Gastrocnemius medialis (tissue), 4 donors: ENCODE measurements at regions not wholly inside any gene's neighbourhood (a gene's known extent, or its start where the extent isn't known, plus 50 kb on each side); places are given as distances from the start of the nearest gene placed in this dataset.
"Not testable (repeated sequence)": the region's sequence is repeated elsewhere in the genome, so short reads cannot be mapped to it uniquely, and the experiment has no call there.

Experiments used
- ATAC-seq, 2 donors: fragments of 150-250 bp; one replicate each; pipeline ENCODE4 v1.9.1; 2016
- DNase-seq, 2 donors: peaks; one replicate each; pipeline ENCODE4 v3.0.0-alpha.2; 2019
- H3K27ac ChIP-seq, 4 donors: fragments of 200-600 bp; sonication (generic); 1 replicate in 1 of 4; 2 replicates in 3 of 4; pipeline ENCODE4 v1.5.1; 2016 to 2018; ENCODE audit warnings: mild to moderate bottlenecking in 2 of 4, moderate library complexity in 1 of 4
- H3K27me3 ChIP-seq, 3 donors: fragments of 200-600 bp; sonication (generic) in 2 of 3; 1 replicate in 1 of 3; 2 replicates in 2 of 3; pipeline versions ENCODE4 v1.5.1 to v1.6.0; 2016 to 2019; ENCODE audit warnings: mild to moderate bottlenecking in 1 of 3, moderate library complexity in 1 of 3
- H3K36me3 ChIP-seq, 2 donors: fragments of 200-600 bp; sonication (generic) in 1 of 2; one replicate each; pipeline ENCODE4 v1.5.1; 2017 to 2018
- H3K4me1 ChIP-seq, 2 donors: fragments of 200-600 bp; sonication (generic) in 1 of 2; one replicate each; pipeline ENCODE4 v1.5.1; 2016 to 2017; ENCODE audit warnings: mild to moderate bottlenecking in 2 of 2
- H3K4me3 ChIP-seq, 4 donors: fragments of 200-600 bp; sonication (generic) in 3 of 4; 1 replicate in 1 of 4; 2 replicates in 3 of 4; pipeline ENCODE4 v1.5.1; 2016 to 2019; ENCODE audit warnings: mild to moderate bottlenecking in 2 of 4
- H3K9me3 ChIP-seq, 3 donors: fragments of 200-600 bp; sonication (generic) in 2 of 3; 1 replicate in 1 of 3; 2 replicates in 2 of 3; pipeline ENCODE4 v1.5.1; 2016 to 2019
- CTCF ChIP-seq, 5 experiments: fragments of 450-650 bp in 3 of 5; fragments of 200-600 bp in 2 of 5; sonication (generic) in 2 of 5; IDR thresholded peaks in 4 of 5; conservative IDR thresholded peaks in 1 of 5; 1 replicate in 4 of 5; 2 replicates in 1 of 5; pipeline ENCODE4 v1.5.1; 2016 to 2019; ENCODE audit warnings: antibody characterized with exemption in 5 of 5, mild to moderate bottlenecking in 3 of 5, moderate library complexity in 3 of 5
- POLR2A ChIP-seq, 2 donors: fragments of 450-650 bp; IDR thresholded peaks; one replicate each; pipeline ENCODE4 v1.6.1; 2017; ENCODE audit warnings: antibody characterized with exemption in 2 of 2, mild to moderate bottlenecking in 2 of 2, moderate library complexity in 2 of 2
- in situ Hi-C, 4 donors: fragments of 200-750 bp; cut with MboI; loops; one replicate each; pipeline versions ENCODE4 v1.15.0 to v1.8.0; 2017; ENCODE audit warnings: low sequenced_read_pairs in 4 of 4
- intact Hi-C: fragments of 100-400 bp; cut with DNase I; formaldehyde crosslinking; loops from one replicate; pipeline ENCODE4 v1.15.1; 2023; ENCODE audit warnings: low total_unique reads

- no peaks in the 10 kb centered on the region for H3K4me1 ChIP-seq
- H3K9me3 ChIP-seq, result no peaks in the 10 kb centered on the region
- H3K36me3 ChIP-seq, result no peaks in the 10 kb centered on the region
- in situ Hi-C loops, result no loop called here
- intact Hi-C loops, result no loop called here
- H3K4me3 ChIP-seq, result no peak overlapping the region
- no peak for ATAC-seq
- DNase-seq, result no peak
- TF ChIP-seq POLR2A (IDR thresholded peaks at IDR 0.05) (no peak), CTCF (IDR thresholded peaks at IDR 0.05 in 4 of 5, conservative IDR thresholded peaks at IDR 0.05 in 1 of 5) (no peak)
- no peak overlapping the region for H3K27ac ChIP-seq
- no peaks in the 10 kb centered on the region for H3K27me3 ChIP-seq
These were observed 1057.5 kb downstream of the GATA3 start for GRCh38 chr10:9111976-9112375.

- no peaks in the 10 kb centered on the region for H3K4me1 ChIP-seq
- H3K36me3 ChIP-seq, result no peaks in the 10 kb centered on the region
- intact Hi-C loops, result no loop called here
- in situ Hi-C loops, result no loop called here
- no peak for TF ChIP-seq POLR2A (IDR thresholded peaks at IDR 0.05)
- TF ChIP-seq CTCF (IDR thresholded peaks at IDR 0.05 in 4 of 5, conservative IDR thresholded peaks at IDR 0.05 in 1 of 5), result no peak
- no peak for ATAC-seq
- H3K9me3 ChIP-seq, result no peaks in the 10 kb centered on the region
- no peak overlapping the region for H3K4me3 ChIP-seq
- no peaks in the 10 kb centered on the region for H3K27me3 ChIP-seq
- H3K27ac ChIP-seq, result no peak overlapping the region
- DNase-seq, result no peak
These were observed 1072.2 kb downstream of the GATA3 start for GRCh38 chr10:9126728-9127127.

- no peak for DNase-seq
- no peak for ATAC-seq
- no peak for TF ChIP-seq POLR2A (IDR thresholded peaks at IDR 0.05)
- TF ChIP-seq CTCF (IDR thresholded peaks at IDR 0.05 in 4 of 5, conservative IDR thresholded peaks at IDR 0.05 in 1 of 5), result no peak
- no peaks in the 10 kb centered on the region for H3K27me3 ChIP-seq
- in situ Hi-C loops (no loop called here), intact Hi-C loops (no loop called here)
- H3K4me1 ChIP-seq, result no peaks in the 10 kb centered on the region
- no peaks in the 10 kb centered on the region for H3K36me3 ChIP-seq
- H3K27ac ChIP-seq, result no peak overlapping the region
- no peaks in the 10 kb centered on the region for H3K9me3 ChIP-seq
- H3K4me3 ChIP-seq, result no peak overlapping the region
These were observed 1082.9 kb downstream of the GATA3 start for GRCh38 chr10:9137368-9137767.

GRCh38 chr10:9138829-9139228 lies 1084.3 kb downstream of the GATA3 start:
- in situ Hi-C loops, ATAC-seq, H3K27me3 ChIP-seq, H3K4me3 ChIP-seq, intact Hi-C loops, H3K4me1 ChIP-seq, H3K9me3 ChIP-seq, DNase-seq, H3K36me3 ChIP-seq, H3K27ac ChIP-seq: not testable (repeated sequence)

- intact Hi-C loops (no loop called here), in situ Hi-C loops (no loop called here)
- no peaks in the 10 kb centered on the region for H3K27me3 ChIP-seq
- TF ChIP-seq CTCF (IDR thresholded peaks at IDR 0.05 in 4 of 5, conservative IDR thresholded peaks at IDR 0.05 in 1 of 5), result no peak
- TF ChIP-seq POLR2A (IDR thresholded peaks at IDR 0.05), result no peak
- no peak overlapping the region for H3K27ac ChIP-seq
- H3K9me3 ChIP-seq, result no peaks in the 10 kb centered on the region
- no peak overlapping the region for H3K4me3 ChIP-seq
- H3K36me3 ChIP-seq, result no peaks in the 10 kb centered on the region
- ATAC-seq (no peak), DNase-seq (no peak)
- no peaks in the 10 kb centered on the region for H3K4me1 ChIP-seq
These were observed 1085.9 kb downstream of the GATA3 start for GRCh38 chr10:9140373-9140772.
